Ovary (tissue), 7 donors: ENCODE measurements at regions not wholly inside any gene's neighbourhood (a gene's known extent, or its start where the extent isn't known, plus 50 kb on each side); places are given as distances from the start of the nearest gene placed in this dataset.

Experiments
- DNase-seq, 5 donors: peaks; one replicate each; pipeline ENCODE4 v3.0.0-alpha.2; 2019 to 2020
- H3K27ac ChIP-seq, 2 donors: fragments of 200-600 bp; one replicate each; pipeline versions ENCODE4 v1.5.1 to v1.8.0; 2019 to 2022
- H3K27me3 ChIP-seq: fragments of 200-600 bp; one replicate; pipeline ENCODE4 v1.8.0; 2022
- H3K36me3 ChIP-seq: fragments of 200-600 bp; sonication (generic); one replicate; pipeline ENCODE4 v1.5.1; 2019
- H3K4me1 ChIP-seq: one replicate; pipeline ENCODE4 v1.8.1; 2013; ENCODE audit warnings: mild to moderate bottlenecking, moderate library complexity; ENCODE audit not compliant: insufficient read depth
- H3K4me3 ChIP-seq: fragments of 200-600 bp; sonication (generic); one replicate; pipeline ENCODE4 v1.5.1; 2017
- H3K9me3 ChIP-seq, 2 donors: fragments of 200-600 bp in 1 of 2; sonication (generic) in 1 of 2; one replicate each; pipeline versions ENCODE4 v1.5.1 to v1.8.1; 2013 to 2019; ENCODE audit warnings: mild to moderate bottlenecking in 1 of 2, moderate library complexity in 1 of 2
- CTCF ChIP-seq, 3 donors: fragments of 450-650 bp in 2 of 3; fragments of 200-600 bp in 1 of 3; IDR thresholded peaks; one replicate each; pipeline versions ENCODE4 v1.5.1 to v1.8.0; 2016 to 2022; ENCODE audit warnings: antibody characterized with exemption in 3 of 3, mild to moderate bottlenecking in 1 of 3
- EP300 ChIP-seq: sonication (generic); formaldehyde crosslinking; IDR thresholded peaks from one replicate; pipeline ENCODE4 v1.6.1; 2017; ENCODE audit warnings: antibody characterized with exemption
- POLR2A ChIP-seq: fragments of 450-650 bp; IDR thresholded peaks from one replicate; pipeline ENCODE4 v1.6.1; 2017; ENCODE audit warnings: antibody characterized with exemption, mild to moderate bottlenecking, moderate library complexity
- WGBS, 3 donors: extraction: QIAGEN DNeasy Blood & Tissue Kit in 1 of 3; methylation state at CpG; one replicate each; pipeline versions ENCODE4 v1.1.5 to v1.1.7; 2013 to 2017; 5-methylcytosine and 5-hydroxymethylcytosine counted together
- intact Hi-C, 4 donors: fragments of 100-400 bp; cut with DNase I; formaldehyde crosslinking; loops; one replicate each; pipeline versions ENCODE4 v1.11.0 to v1.15.1; 2022 to 2023
- donor health status: DM: no; HTN: no; CAD: no; lungs with moderate emphysema.
- donor health status: DM: no; HTN: no; CAD: no.
- donor health status: Bipolar disorder and iron deficiency.
- donor health status: DM: no; HTN: no; CAD: no.
- donor health status: DM: yes; HTN: yes; CAD: no.

- WGBS, 3 donors: 90 to 93% (median 93%) methylated on average over 1 of the region's 1 CpG
- no peaks in the 10 kb centered on the region for H3K36me3 ChIP-seq
- TF ChIP-seq EP300: no peak
- TF ChIP-seq POLR2A: no peak
- no peak for TF ChIP-seq CTCF (IDR thresholded peaks at IDR 0.05)
- intact Hi-C loops: no loop called here
- no peaks in the 10 kb centered on the region for H3K9me3 ChIP-seq
- H3K27ac ChIP-seq: no peak overlapping the region
- peaks cover 11% of the 10 kb centered on the region for H3K4me1 ChIP-seq
- no peaks in the 10 kb centered on the region for H3K27me3 ChIP-seq
- H3K4me3 ChIP-seq: no peak overlapping the region
- DNase-seq: no peak
These were observed 395.5 kb upstream of the PROK2 start for GRCh38 chr3:72180405-72180804.

- Histone ChIP-seq H3K36me3 (no peaks in the 10 kb centered on the region), H3K27ac (no peak overlapping the region), H3K27me3 (no peaks in the 10 kb centered on the region), H3K4me1 (peaks cover 13% of the 10 kb centered on the region), H3K9me3 (no peaks in the 10 kb centered on the region), H3K4me3 (no peak overlapping the region)
- 95 to 97% (median 97%) methylated on average over 7 of the region's 7 CpGs for WGBS, 3 donors
- intact Hi-C loops: loop anchor here in 2 of 4 donors (10.0 kb wide), 1 partner anchor 266 kb away; the partner anchor contains the start of gene RYBP (in 2 of the 2)
- DNase-seq: no peak
- TF ChIP-seq CTCF (IDR thresholded peaks at IDR 0.05) (no peak), EP300 (no peak), POLR2A (no peak)
These were observed 394.1 kb upstream of the PROK2 start for GRCh38 chr3:72179107-72179464.

GRCh38 chr3:72178463-72179106 lies 393.6 kb upstream of the PROK2 start:
- WGBS, 3 donors: 95 to 100% (median 100%) methylated on average over 3 of the region's 3 CpGs
- Histone ChIP-seq H3K27me3 (no peaks in the 10 kb centered on the region), H3K27ac (no peak overlapping the region), H3K36me3 (no peaks in the 10 kb centered on the region), H3K4me1 (peaks cover 17% of the 10 kb centered on the region), H3K4me3 (no peak overlapping the region), H3K9me3 (no peaks in the 10 kb centered on the region)
- TF ChIP-seq POLR2A (no peak), CTCF (IDR thresholded peaks at IDR 0.05) (no peak), EP300 (no peak)
- no peak for DNase-seq
- intact Hi-C loops: loop anchor here in 2 of 4 donors (10.0 kb wide), 1 partner anchor 266 kb away; the partner anchor contains the start of gene RYBP (in 2 of the 2)

GRCh38 chr3:72177075-72178050 lies 392.4 kb upstream of the PROK2 start:
- no peak overlapping the region for H3K4me3 ChIP-seq
- peak; percentile 55 to 77 (median 66) for DNase-seq
- peaks cover 23% of the 10 kb centered on the region for H3K4me1 ChIP-seq
- H3K27me3 ChIP-seq: no peaks in the 10 kb centered on the region
- H3K9me3 ChIP-seq: no peaks in the 10 kb centered on the region
- WGBS, 3 donors: 9 to 14% (median 11%) methylated on average over 36 of the region's 36 CpGs
- peak overlapping the region in 1 of 2 donors; percentile 17 for H3K27ac ChIP-seq
- intact Hi-C loops: loop anchor here in 2 of 4 donors (10.0 kb wide), 1 partner anchor 267 kb away; the partner anchor contains the start of gene RYBP (in 2 of the 2)
- no peaks in the 10 kb centered on the region for H3K36me3 ChIP-seq
- TF ChIP-seq EP300: no peak
- no peak for TF ChIP-seq CTCF (IDR thresholded peaks at IDR 0.05)
- TF ChIP-seq POLR2A: no peak
